HG03558 (cell line): ENCODE measurements at regions not wholly inside any gene's neighbourhood (a gene's known extent, or its start where the extent isn't known, plus 50 kb on each side); places are given as distances from the start of the nearest gene placed in this dataset.

ENCODE experiments used
- ATAC-seq: cut with Tn5 transposase; IDR thresholded peaks from one replicate; pipeline ENCODE4 v1.9.1; 2021; ENCODE audit warnings: moderate number of reproducible peaks; ENCODE audit not compliant: unreplicated experiment; ENCODE audit errors: extremely low read depth

DNA sequence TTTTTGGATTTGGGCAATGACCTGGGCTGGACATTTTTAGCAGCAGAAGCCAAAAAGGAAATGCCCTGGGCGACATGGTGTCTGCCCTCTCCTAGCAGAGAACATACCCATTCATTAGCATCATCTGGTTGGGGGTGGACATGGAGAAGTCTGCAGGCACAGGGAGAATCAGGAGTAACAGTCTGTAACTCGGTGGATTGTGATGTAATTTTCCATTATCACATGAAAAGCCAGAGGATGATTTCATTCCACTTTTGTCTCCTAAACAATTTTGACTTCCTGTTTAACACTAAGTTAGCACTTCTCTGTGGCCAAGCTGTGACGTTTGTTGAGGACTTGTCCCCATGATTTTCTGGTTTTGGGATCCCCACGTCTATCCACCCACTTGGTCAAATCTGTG is 153.8 kb upstream of the HABP2 start:
- ATAC-seq: no peak

DNA sequence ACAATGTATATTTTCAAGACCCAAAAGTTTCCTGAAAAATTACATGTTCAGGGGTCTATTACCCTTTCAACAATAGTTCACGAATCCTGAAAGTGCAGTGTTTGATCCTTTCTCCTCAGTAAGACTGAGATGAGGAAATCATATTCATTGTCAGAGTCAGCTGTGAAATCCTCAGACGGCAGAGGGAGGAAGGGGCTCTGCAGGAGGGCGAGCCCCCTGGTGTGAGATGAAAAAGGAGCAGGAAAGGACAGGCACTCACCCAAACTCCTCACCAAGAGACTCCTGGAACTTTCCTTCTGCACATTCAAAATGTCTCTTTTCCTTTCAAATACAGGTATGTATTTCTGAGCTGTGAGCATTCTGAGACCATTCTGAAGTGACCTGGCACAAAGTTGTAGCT is 150.3 kb upstream of the HABP2 start:
- ATAC-seq: no peak

DNA sequence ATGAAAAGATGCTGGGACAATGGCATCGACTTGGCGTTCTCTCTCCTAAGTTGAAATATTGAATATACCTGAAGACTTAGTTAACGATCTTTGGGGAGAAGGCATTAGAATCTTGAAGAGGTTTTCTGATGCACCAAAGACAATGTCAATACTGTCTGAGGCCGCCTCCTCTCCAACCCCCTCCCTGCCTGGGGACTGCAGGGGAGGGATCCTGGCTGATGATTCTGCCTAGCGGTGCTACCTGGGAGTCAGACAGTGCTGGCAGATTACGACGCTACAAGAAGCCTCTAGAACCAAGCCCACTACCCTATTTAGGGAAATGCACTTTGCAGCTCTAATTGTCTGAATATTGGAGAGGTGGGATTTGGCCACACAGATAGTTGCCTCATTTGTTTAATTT is 145.6 kb upstream of the HABP2 start:
- ATAC-seq: no peak

DNA sequence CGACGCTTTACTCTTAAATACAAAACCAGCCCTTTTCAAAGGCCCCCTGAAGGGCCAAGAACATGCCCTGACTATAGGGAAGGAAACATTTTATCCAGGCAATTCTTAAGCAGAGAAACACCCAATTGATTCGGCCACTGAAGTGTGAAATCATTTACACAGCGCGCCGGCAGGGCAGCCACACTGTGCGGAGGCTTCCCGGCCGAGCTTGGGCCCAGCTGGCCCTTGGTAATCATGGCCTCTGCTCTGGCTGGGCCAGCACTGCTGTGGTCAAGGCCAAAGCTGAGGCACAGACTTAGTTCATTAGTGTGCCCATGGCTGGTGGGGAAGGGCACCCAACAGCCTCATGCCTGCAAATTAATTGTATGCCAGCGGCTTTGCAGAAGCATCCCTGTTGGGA is 143.7 kb upstream of the HABP2 start:
- no peak for ATAC-seq

DNA sequence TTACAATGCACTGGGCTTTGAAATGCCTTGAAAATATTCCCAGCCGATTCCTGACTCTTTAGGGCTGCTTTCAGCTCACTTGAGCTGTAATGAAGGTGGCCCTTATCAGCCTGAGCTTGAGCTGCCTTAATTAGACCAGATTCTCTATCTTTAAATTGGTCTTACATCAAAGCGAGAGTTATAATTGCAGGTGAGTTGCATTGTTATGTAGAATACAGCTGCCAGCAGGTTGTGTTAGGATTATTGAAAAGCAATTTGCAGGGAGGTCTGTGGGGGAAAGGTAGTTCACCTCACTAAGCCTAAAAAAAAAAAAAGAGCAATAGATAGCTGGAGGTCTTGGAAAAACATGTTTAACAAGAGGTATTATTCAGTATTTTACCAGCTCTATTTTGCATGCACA is 142.2 kb upstream of the HABP2 start:
- ATAC-seq: no peak

DNA sequence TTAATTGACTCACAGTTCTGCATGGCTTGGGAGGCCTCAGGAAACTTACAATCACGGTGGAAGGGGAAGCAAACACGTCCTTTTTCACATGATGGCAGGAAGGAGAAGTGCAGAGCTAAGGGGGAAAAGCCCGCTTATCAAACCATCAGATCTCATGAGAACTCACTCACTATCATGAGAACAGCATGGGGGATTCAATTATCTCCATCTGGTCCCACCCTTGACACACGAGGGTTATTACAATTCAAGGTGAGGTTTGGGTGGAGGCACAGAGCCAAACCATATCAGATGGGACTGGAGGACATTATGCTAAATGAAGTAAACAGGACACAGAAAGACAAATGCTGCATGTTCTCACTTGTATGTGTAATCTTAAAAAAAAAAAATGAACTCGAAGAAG is 141.4 kb upstream of the HABP2 start:
- no peak for ATAC-seq

DNA sequence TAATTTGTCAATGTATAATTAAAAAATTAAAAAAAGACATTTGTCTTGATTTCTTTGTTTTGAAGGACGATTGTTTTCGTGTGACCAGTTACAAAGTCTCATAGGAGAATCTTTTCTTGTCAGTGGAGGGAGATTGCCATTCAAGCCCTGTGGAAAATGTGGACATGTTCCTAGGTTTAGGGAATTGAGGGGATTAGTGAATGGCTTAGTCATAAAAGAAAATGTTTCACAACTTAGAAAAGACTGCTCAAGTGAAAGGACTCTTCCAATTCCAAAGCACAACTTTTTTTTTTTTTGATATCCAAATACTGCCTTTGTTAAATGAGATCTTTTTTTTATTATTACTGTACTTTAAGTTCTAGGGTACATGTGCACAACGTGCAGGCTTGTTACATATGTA is 140.7 kb upstream of the HABP2 start:
- no peak for ATAC-seq

DNA sequence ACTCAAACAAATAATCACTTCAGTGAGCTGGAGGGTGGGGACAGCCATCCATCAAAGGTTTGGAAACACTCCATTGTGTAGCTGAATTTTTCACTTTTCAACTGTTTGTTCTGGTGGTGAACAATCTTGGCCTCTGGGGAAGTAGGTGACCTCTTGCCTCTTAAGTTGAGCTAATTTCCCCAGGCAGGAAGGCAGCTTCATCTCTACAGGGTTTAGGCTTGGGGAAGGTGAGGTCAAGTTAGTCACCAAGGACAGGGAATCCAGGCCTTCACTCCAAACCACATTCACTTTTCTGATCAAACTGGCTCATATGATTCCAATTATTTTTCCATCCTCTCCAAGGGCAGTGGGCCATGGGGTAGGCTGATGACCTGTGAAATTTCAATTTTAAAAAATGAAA is 138.3 kb upstream of the HABP2 start:
- ATAC-seq: no peak

DNA sequence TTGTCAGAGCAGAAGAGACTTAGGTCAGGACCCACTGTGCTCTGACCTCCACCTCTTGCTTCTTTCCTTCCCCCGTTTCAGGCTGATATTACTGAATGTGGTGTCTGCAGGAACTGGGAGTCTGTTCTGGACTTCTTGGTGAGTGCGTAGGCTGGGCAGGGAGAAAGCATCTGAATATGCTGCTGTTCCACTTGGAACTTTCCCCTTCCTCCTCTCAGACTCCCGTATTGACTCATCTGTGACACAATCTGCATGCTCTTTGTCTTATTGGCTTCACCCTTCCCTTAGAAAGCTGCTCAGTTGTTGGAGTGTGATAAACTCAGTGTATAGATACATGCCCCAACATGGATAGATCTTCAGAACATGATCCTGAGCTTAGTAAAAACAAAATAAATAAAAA is 137.6 kb upstream of the HABP2 start:
- ATAC-seq: no peak

DNA sequence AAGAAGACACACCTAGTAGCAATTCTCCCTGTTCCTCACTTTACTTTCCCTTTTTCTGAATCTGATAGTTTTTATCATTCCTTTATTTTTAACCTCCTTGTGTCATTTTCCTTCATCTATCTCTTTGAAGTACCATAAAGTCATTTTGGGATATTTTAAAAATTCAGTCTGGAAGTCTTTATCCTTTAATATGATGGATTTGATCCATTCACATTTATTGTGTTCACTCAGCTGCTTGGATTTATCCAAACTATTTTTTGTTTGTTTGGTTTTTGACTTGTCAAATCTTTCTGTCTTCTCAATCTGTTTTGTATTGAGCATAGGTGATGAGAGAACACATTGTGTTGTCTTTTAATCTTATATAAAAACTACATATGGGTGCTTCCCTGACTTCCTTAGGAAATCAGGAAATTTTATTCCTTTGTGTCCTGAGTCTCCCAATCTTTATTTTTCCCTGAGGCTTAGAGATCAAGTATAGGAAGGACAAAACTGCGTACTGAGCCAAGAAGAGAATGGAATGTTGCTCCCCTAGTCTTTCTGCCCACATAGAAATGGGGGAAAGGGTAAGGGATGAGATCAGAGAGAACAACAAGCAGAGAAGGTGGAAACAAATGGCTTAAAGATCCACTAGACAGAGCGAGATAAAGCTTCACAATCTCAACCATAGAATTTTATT is 132.7 kb upstream of the HABP2 start:
- ATAC-seq: no peak

DNA sequence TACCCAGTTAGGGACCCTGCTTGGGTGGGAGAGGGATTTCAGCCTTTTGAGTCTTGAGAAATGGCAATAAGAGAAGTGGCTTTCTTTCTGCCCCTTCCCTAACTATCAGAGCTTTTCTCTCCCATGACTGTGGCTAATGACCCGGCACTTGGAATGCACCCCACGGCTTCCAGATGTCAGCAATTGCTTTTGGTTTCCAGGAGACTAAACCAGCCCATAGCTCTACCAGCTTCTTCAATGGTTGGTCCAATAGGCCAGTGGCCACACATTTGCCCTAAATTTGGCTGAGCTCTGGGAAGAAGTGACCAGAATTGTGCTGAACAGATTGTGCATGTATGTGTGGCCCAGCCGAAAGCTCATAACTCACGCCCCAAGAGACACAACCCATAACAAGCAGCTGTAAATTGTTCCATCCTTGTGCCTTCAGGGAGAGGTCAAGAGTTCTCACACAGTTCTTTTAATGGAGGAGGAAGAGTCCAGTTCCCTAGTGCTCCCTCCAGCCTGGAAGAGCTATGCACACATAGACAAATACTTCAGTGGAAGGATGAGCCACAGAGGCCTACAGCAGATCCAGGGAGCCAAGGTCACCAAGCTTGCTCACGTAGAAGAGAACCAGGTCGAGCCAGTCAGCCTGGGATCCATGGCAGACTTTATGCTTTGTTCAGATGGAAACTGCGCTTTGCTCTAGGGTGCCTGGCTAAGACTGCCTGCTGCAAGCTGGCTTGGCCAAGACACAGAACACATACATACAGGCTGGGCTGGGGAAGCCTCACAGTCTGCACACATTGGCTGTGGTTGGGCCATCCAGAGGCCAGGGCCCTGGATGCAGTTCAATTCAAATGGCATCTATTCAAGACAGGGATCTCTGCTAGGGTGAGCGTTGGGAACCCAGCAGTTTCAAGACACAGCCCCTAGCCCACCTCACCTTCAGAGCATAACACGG is 131.8 kb upstream of the HABP2 start:
- ATAC-seq: no peak

DNA sequence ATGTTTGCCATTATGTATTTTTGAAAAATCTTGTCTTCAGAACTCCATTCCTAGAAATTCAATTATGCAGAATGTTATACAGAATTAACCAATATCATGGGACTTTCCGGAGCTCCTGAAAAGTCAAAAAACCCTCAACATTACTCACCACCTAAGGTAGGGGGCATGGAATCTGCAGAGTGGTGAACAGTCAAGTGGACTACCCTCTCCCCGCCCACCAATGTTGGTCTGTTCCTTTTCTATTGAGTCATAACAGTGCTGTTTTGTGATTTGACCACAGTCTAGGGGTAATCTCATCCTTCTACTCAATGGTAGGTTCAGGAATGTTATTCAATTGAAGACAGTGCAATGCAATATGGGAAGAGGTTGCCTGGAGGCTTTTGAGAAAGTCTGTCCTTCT is 130.5 kb upstream of the HABP2 start:
- ATAC-seq: no peak

DNA sequence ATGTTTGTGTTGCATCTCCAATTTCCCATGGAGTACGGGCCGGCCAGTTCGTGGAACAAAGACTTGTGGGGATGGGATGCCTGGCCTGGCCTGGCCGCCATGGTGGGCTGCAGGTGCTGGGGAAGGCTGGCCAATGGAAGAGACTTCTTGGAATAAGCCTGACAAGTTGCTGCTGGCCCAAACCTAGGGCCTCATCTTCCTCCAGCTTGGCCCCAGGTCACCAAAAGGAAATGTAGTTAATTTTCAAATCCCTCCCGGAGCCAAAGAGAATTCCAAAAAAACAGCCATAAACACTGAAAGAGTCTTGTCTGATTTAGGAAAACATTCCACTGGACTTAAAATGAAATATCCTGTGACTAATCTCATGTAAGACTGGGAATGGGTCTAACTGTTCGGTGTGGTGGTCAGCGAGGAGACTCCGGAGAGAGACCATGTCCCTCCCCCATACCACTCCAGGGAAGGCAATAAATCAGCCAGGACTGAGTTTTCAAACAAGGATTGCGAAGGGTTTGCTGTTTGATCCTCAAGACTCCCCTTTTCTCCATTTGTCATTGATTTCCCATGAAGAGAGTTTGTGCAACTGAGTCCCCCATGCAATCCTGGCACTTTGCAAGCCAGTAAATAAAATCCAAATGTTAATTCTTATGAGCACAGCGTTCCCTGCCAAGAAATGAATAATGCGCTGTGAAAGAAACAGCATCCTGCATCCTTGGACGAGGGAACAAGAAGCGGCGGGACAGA is 128.7 kb upstream of the HABP2 start:
- ATAC-seq: no peak

DNA sequence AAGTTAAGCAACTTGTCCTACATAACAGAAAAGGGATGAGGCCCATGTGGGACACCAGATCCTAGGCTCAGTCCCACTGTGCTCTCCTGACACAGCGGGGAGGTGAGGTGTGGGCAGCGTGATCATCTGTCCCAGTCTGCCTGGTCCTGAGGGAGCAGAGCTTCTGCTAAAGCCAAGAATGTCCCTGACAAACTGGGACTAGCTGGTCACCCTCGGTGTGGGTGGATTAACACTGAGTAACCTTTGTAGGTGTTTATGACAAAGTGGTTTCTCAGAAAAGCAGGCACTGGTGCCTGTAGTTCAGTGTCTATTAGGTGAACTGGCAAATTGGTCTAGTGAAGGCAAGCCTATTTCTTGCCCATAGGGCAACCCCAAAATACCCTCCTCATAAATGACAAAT is 127.8 kb upstream of the HABP2 start:
- no peak for ATAC-seq

DNA sequence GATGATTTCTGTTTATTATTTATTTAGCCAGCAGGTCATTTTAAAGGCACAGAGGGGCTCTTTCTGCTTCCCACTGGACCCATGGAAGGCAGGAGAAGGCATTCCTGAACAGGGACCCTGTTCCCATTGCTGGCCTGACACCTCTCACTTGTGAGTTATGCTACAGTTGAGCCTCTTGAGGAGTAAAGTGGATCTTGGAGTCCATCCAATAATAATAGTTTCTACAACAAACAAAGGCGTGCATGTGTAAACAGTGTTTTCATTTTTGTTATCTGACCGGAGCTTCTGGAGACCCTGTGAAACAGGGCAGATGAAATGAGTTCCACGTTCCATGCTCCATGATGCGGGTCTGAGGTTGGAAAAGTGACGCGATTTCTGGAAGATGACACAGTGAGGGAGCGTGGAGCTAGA is 127.3 kb upstream of the HABP2 start:
- ATAC-seq: no peak

DNA sequence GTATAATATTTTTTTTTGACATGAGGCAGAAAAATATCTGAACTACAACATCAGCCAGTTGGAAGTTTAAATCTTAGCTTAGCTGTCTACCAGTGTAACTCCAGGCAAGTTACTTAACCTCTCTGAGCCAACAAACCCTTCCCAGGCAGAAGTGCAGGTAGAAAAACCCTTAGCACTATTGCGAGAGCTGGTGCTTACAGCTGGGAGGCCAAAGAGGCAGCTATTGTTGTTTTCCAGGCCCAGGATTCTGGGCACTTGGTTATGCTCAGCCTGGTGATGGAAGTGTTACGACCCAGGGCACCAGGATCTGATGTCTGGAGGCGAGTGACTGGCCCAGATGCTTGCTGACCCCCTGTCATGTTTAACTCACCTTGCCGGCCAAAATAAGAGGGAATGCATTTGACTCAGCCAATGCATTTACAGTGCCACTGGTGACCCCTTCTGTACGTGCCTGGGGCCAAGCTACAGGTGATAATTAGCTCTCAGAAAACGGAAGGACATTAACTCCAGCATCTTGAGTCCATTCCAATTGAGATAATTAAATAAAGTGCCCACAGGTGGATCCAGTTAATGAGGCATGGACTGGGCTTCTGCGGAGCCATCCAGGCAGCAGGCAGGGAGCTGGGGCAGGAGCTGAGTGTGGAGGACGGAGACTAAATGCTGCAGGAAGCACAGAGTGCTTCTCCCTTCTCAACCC is 126.5 kb upstream of the HABP2 start:
- no peak for ATAC-seq

DNA sequence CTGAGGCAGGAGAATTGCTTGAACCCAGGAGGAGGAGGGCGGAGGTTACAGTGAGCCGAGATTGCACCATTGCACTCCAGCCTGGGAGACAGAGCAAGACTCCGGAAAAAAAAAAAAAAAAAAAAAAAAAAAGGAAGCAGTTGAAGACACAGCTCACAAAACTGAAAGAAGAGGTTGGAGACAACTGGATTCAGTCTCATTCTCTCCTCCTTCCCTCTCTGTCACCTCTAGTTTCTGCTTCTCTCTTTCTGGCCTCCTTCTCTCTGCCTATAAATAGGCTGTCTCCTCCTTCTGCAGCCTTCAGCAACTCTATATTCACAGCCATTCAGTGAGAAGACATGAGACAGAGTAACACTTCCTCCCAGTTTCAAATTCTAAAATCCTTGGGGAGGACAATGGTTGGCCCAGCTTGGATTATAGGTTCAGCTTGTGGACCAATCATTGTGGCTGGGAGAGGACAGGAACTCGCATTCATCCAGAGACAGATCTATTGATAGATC is 125.6 kb upstream of the HABP2 start:
- ATAC-seq: no peak

DNA sequence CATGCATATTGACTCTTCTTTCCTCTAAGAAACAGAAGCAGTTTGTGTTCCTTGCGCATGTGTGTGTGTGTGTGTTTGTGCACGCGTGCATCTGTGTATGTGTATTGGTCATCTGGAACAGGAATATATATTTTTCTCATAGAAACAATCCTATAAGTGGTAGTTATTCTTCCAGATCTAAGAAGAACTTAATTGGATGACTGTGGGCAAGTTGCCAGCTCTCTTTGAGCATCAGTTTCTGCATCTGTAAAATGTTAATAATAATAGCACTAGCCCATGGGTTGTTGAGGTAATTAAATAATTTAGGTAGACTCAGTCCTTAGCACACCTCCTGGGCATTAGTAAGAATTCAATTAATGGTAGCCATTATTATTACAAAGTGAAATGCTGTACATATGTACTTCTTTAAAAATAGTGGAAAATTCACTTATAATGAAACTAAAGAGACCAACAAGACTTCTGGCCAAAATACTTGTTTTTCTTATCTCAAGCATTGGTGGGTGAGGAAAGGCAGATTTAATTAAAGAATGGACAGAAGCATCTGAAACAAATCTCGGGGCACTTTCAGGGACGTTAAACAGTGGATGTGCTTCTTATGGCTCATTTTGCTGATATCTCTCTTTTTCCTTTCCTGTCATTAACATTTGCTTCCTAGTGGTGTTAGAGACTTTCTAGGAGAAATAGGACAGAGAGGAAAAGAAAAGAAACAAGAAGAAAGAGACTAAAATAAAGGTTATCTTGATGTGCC is 124.9 kb upstream of the HABP2 start:
- no peak for ATAC-seq

DNA sequence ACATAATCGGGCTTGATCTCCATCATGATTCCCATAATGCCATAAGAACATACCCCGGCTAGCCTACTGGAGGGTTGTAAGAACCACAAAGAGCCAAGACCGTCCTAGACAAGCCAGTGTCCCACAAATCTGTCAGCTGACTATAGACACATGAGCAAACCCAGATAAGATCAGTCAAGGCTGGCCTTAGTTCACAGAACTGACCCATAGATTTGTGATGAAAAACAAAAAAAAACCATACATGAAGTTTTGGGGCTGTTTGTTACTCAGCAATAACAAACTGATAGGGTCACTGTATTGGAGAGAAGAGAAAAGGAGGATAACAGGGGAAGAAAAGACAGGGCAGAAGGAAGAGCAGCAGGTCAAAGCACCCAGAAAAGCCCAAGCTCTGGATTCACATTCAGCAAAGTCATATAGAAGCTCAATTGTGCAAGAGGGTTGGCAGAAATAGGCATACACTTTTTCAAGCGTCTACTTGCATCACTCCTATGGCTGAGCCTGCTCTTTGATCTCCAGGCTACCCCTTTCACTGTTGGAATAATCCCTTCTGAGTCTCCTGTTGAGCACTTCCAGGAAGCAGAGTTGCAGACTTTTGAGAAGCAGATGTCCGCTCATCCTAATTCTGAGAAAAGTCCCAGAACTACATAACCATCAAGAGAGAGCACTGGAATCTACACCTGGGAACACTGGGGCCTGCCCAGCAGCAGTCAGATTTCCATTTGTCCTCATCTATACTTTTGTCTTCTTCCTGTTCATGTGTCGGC is 122.0 kb upstream of the HABP2 start:
- ATAC-seq: no peak
